Lower leg skin (tissue), 4 donors: ENCODE measurements at regions not wholly inside any gene's neighbourhood (a gene's known extent, or its start where the extent isn't known, plus 50 kb on each side); places are given as distances from the start of the nearest gene placed in this dataset.

ENCODE experiments used
- DNase-seq, 2 donors: peaks; one replicate each; pipeline ENCODE4 v3.0.0-alpha.2; 2019; ENCODE audit warnings: low spot score in 2 of 2
- H3K4me3 ChIP-seq: fragments of 200-600 bp; sonication (generic); 2 replicates; pipeline ENCODE4 v1.5.1; 2017; ENCODE audit warnings: mild to moderate bottlenecking, low read depth; ENCODE audit not compliant: poor library complexity, severe bottlenecking
- POLR2A ChIP-seq, 2 donors: fragments of 450-650 bp; IDR thresholded peaks; one replicate each; pipeline ENCODE4 v1.6.1; 2016 to 2017; ENCODE audit warnings: antibody characterized with exemption in 2 of 2, mild to moderate bottlenecking in 1 of 2, moderate library complexity in 1 of 2
- WGBS, 2 donors: methylation state at CpG; one replicate each; pipeline ENCODE4 v1.1.5; 2018; 5-methylcytosine and 5-hydroxymethylcytosine counted together
- intact Hi-C: fragments of 100-400 bp; cut with DNase I; formaldehyde crosslinking; loops from one replicate; pipeline ENCODE4 v1.15.0; 2023; ENCODE audit warnings: low total_unique reads
- TF ChIP-seq, protein P1 (sequence below), 3 donors: fragments of 450-650 bp; IDR thresholded peaks; one replicate each; pipeline ENCODE4 v1.5.1; 2016; ENCODE audit warnings: antibody characterized with exemption in 3 of 3, mild to moderate bottlenecking in 3 of 3, moderate library complexity in 2 of 3

DNA sequence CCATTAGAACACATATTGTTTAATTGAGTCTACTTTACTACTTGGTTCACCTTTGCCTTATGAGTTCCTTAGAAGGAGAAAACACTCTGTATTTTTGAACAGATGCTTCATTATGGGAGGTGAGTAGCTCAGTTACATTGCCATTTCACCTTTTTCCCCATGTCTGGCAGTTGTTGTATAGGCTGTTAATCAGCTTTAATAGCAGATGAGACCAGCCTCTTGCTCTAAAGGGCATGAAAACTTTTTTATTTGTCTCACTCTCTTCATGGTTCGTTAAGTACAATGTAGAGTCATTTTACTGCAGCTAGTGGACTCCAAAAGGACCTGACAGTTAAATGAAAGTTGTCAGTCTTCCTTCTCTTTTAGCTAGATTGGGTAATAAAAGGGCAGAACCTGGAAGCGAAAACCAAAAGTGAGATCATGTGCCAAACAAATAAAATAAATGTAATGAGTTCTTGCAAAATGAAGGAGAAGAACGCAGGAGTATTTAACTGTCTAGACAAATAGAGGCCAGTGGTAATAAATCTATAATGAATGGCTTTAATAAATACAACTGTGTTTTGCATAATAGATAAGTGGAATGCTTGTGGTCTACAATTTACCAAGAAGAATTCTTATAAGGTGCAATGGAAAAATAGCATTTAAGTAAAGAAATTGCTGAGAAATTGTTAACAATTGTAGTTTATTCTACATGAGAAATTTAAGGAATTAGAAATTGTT, 180.0 kb upstream of the NEGR1 start:
- no peak for DNase-seq
- WGBS, 2 donors, result 73 to 86% methylated on average over 3 of the region's 3 CpGs
- intact Hi-C loops, result no loop called here
- TF ChIP-seq, protein P1, sequence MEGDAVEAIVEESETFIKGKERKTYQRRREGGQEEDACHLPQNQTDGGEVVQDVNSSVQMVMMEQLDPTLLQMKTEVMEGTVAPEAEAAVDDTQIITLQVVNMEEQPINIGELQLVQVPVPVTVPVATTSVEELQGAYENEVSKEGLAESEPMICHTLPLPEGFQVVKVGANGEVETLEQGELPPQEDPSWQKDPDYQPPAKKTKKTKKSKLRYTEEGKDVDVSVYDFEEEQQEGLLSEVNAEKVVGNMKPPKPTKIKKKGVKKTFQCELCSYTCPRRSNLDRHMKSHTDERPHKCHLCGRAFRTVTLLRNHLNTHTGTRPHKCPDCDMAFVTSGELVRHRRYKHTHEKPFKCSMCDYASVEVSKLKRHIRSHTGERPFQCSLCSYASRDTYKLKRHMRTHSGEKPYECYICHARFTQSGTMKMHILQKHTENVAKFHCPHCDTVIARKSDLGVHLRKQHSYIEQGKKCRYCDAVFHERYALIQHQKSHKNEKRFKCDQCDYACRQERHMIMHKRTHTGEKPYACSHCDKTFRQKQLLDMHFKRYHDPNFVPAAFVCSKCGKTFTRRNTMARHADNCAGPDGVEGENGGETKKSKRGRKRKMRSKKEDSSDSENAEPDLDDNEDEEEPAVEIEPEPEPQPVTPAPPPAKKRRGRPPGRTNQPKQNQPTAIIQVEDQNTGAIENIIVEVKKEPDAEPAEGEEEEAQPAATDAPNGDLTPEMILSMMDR (IDR thresholded peaks at IDR 0.05), result no peak
- no peak for TF ChIP-seq POLR2A (IDR thresholded peaks at IDR 0.05)
- no peak overlapping the region for H3K4me3 ChIP-seq

DNA sequence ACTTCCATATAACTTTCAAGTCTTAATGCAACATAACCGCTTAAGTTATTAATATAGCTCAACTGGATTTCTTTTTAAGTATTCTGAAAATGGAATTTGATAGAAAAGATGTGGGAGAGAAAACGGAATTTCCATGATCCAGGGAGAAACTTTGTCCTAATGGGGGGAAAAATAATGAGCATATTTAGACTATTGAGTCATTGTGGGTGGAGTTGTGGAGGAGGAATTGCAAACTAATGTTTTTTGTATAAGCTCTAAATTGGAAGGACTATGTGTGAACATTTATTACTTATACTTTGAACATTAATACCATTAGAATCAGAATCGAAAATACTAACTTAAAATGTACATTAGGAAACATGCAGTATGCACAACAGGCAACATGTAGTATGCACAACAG, 159.9 kb upstream of the NEGR1 start:
- intact Hi-C loops, result no loop called here
- DNase-seq, result no peak
- 71 to 75% methylated on average over 3 of the region's 3 CpGs for WGBS, 2 donors
- no peak for TF ChIP-seq POLR2A (IDR thresholded peaks at IDR 0.05)
- TF ChIP-seq, protein P1 (IDR thresholded peaks at IDR 0.05), result no peak
- no peak overlapping the region for H3K4me3 ChIP-seq

DNA sequence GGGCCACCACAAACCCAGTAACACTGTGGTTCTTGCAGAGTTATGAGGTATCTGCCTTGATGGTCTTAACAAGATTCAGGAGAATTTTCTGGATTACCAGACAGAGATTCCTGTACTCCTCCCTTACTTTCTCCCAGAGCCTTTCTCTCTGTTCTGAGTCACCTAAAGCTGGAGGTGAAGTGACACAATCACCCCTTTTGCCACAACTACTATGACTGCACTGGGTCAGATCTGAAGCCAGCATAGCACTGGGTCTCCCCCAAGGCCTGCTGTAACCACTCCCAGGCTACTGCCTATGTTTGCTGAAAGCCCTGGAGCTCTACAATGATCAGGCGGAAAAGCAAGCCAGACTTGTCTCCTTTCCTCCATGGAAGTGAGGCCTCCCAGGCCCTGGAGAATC, 156.7 kb upstream of the NEGR1 start:
- 82 to 100% methylated on average over 1 of the region's 1 CpG for WGBS, 2 donors
- peak in 1 of 2 donors; percentile 28 for DNase-seq
- intact Hi-C loops, result no loop called here
- H3K4me3 ChIP-seq, result no peak overlapping the region
- TF ChIP-seq POLR2A (IDR thresholded peaks at IDR 0.05), result no peak
- TF ChIP-seq, protein P1 (IDR thresholded peaks at IDR 0.05), result no peak

DNA sequence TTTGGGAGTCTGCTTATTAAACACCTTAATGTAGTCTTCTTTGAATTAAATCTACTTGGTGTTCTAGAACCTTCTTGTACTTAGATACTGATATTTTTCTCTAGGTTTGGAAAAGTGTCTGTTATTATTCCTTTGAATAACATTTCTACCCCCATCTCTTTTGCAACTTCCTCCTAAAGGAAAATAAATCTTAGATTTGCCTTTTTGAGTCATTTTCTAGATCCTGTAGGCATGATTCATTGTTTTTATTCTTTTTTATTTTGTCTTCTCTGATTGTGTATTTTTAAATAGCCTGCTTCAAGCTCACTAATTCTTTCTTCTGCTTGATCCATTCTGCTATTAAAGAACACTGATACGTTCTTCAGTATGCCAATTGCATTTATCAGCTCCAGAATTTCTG, 155.9 kb upstream of the NEGR1 start:
- WGBS, 2 donors, result 73 to 77% methylated on average over 1 of the region's 1 CpG
- TF ChIP-seq, protein P1 (IDR thresholded peaks at IDR 0.05), result no peak
- TF ChIP-seq POLR2A (IDR thresholded peaks at IDR 0.05), result no peak
- H3K4me3 ChIP-seq, result no peak overlapping the region
- intact Hi-C loops, result no loop called here
- DNase-seq, result no peak

DNA sequence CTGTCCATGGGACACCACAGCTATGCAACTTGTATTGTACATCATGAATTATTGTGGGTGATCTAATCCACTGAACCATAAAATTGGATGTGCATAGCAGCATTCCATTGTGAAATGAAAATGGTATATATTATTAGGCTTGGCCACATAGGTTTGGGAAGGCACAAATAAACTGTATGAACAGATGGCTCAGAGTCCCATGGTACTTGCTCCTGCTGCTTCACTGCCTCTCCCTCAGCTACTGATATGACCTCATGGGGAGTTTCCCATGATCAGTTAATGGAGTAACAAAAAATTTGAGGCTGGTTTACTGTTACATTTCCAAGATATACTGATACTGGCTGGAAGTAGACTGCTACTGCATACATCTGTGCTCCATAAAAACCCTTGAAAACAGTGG, 152.7 kb upstream of the NEGR1 start:
- DNase-seq, result no peak
- H3K4me3 ChIP-seq, result no peak overlapping the region
- intact Hi-C loops, result no loop called here
- TF ChIP-seq, protein P1 (IDR thresholded peaks at IDR 0.05), result no peak
- TF ChIP-seq POLR2A (IDR thresholded peaks at IDR 0.05), result no peak

DNA sequence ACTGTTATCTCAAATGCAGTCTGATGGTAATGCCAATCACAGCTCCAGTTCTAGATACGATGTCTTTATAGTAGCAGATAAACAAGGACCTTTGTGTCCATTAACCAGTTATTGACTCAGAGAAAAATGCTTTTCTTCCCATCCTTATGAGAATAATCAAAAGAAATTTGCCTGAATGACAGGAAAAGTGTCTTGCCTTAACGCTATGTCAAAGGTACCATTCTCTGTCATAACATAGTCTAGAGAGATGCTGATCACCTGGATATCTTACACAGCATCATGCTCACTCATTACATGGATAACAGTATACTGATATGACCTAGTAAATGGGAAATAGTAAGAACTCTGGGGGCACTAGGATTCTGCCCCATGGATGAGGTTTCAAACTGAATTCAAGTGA, 151.7 kb upstream of the NEGR1 start:
- TF ChIP-seq, protein P1 (IDR thresholded peaks at IDR 0.05), result no peak
- no peak for TF ChIP-seq POLR2A (IDR thresholded peaks at IDR 0.05)
- 88 to 94% methylated on average over 2 of the region's 2 CpGs for WGBS, 2 donors
- intact Hi-C loops, result no loop called here
- DNase-seq, result no peak
- no peak overlapping the region for H3K4me3 ChIP-seq
